GM10248 (cell line): ENCODE measurements at regions not wholly inside any gene's neighbourhood (a gene's known extent, or its start where the extent isn't known, plus 50 kb on each side); places are given as distances from the start of the nearest gene placed in this dataset.

Source experiments
- CTCF ChIA-PET: fragments of 300-600 bp; sonication (Branson Sonifier 250); formaldehyde crosslinking; extraction: SDS; loops from one replicate; lab custom pipeline; 2021; ENCODE audit warnings: antibody characterized with exemption; lab: Yijun Ruan, JAX
- POLR2A ChIA-PET: fragments of 350-650 bp; sonication (Branson Sonifier 250); formaldehyde crosslinking; extraction: SDS; loops from one replicate; lab custom pipeline; 2020; ENCODE audit warnings: antibody characterized with exemption; lab: Yijun Ruan, JAX
- DNase-seq: peaks from one replicate; pipeline ENCODE4 v3.0.0; 2012; ENCODE audit errors: extremely low spot score
- TF ChIP-seq, protein P1 (sequence below): IDR thresholded peaks from 2 replicates; pipeline ENCODE4 v1.5.1; 2012; ENCODE audit warnings: mild to moderate bottlenecking, low read depth; ENCODE audit errors: extremely low read depth, missing control alignments, control extremely low read depth

DNA sequence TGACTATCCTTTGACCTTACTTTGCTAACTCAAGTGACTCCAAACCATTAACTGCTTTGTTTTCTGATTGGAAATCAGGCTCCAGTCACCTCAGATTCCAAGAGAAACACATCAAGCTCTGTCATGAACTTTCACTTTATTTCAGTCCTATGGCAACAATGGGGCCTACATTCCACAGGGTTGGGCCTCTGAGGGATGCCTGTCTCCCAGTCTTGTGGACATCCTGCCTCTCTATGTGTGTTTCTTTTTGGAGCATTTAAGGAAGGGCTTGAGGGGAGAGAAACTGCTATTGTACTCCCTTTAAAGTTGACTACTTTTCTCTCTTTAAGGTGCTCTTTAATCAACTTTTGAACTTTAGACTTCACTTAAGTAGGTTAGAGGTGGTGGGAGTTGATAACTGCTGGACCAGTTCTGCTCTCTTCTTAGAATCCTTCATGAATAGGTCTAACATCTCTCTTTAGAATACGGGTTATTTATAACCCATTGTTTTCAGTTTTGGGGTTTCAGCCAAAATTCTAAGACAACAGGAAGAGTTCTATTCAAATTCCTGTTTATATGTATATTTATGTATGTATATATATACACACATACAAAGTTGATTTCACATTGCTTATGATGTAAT lies 274.3 kb upstream of the NR3C2 start:
- POLR2A ChIA-PET, result no interaction called here
- TF ChIP-seq, protein P1, sequence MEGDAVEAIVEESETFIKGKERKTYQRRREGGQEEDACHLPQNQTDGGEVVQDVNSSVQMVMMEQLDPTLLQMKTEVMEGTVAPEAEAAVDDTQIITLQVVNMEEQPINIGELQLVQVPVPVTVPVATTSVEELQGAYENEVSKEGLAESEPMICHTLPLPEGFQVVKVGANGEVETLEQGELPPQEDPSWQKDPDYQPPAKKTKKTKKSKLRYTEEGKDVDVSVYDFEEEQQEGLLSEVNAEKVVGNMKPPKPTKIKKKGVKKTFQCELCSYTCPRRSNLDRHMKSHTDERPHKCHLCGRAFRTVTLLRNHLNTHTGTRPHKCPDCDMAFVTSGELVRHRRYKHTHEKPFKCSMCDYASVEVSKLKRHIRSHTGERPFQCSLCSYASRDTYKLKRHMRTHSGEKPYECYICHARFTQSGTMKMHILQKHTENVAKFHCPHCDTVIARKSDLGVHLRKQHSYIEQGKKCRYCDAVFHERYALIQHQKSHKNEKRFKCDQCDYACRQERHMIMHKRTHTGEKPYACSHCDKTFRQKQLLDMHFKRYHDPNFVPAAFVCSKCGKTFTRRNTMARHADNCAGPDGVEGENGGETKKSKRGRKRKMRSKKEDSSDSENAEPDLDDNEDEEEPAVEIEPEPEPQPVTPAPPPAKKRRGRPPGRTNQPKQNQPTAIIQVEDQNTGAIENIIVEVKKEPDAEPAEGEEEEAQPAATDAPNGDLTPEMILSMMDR, result no peak

DNA sequence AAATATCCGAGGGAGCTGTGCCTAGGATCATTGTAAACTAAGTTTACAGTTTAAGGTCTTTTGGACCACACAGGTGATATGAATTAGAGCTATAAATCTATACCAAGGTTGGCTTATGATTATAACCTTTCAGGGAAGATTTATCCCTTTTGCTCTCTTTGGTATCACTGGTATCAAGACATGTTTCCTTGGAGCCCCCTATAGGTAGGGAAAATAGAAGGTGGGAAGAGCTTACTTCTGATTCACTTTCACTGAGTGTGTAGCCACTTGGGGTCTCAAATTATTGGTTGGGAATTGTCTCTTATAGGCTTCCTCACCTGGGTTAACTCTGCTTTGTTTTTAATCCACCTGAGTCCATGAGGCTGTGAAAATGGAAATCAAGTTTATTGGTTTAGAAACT lies 262.1 kb upstream of the NR3C2 start:
- TF ChIP-seq, protein P1, result no peak
- no peak for DNase-seq
- CTCF ChIA-PET, result interaction anchor here (0.7 to 0.9 kb wide), 2 partner anchors 17 to 33 kb away, joined by 3 read pairs; no protein-coding TSS in a partner anchor
- POLR2A ChIA-PET, result no interaction called here

More for the DNA sequence above, 274.3 kb upstream of the NR3C2 start:
- DNase-seq, result no peak
- CTCF ChIA-PET, result no interaction called here

DNA sequence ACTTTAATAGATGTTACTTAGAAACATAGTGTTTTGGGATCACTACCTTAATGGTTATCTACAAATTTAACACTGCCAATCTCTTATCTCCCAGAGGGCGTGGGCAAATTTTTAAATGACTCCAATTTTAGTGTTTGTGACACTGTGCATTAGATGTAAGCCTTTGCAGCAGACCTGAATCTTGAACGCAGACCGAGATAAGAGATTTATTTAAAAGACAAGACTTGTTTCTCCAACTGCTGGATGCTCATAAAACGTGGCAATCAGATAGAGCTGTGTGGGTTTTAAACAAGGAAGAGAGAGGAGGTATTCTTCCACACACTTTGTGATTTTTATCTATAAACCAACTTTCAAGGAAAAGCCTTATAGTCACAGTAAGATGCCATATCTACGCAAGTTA lies 252.5 kb upstream of the NR3C2 start:
- ChIA-PET POLR2A (no interaction called here), CTCF (no interaction called here)
- TF ChIP-seq, protein P1, result no peak
- no peak for DNase-seq

DNA sequence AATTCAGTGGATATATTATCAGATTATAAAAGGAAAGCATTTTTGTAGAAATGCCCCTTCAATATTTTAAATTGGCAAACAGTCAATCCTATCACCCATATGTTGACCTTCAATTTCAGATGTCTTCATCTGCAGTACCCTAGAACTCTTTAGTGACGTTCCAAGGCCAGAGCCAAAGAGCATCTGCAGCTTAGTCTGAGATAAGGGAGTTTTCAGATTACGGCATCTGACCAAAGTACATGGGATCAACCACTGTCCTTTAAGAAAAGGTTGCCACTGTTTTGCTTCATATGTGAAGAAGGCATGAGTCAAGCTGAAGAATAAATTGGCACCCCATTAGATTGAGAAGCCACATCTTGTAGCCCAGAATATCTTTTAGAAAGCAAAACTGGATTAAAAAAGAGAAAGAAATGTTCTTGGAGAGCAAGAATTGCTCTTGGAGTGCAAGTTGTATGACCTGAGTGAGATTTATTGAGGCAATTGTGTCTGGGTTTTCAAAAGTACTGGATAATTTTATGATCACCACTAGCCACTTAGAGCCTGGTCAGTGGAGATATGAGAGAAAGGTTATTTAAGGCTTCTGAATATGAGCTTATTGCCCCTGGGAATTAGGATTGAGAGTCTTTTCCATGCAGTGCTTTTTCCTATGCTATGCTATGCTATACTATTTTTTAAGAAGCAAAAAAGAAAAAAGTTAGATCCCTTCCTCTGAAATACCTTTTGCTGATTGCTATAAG lies 251.9 kb upstream of the NR3C2 start:
- no peak for DNase-seq
- ChIA-PET CTCF (no interaction called here), POLR2A (no interaction called here)
- TF ChIP-seq, protein P1, result no peak

DNA sequence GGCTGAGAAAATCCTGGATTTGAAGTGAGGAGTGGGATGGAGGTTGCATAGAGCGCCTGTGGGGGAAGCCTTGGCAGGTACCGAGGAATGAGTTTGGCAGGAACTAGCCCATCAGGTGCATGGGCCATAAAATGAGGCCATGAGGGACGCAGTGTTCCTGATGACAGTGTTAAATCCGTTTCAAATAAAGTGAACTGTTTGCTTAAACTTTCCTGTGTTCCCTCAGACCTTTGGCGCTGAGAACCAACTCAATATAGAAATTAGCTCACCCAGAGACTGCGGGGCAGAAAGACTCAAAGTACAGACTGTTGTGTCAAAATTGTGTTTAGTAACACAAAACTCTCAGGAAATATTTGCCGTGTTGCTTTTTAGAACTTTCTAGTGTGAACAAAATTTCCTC lies 250.0 kb upstream of the NR3C2 start:
- TF ChIP-seq, protein P1, result no peak
- no peak for DNase-seq
- ChIA-PET CTCF (interaction anchor here (1.3 kb wide), 1 partner anchor 20 kb away, joined by 3 read pairs; no protein-coding TSS in a partner anchor), POLR2A (no interaction called here)

DNA sequence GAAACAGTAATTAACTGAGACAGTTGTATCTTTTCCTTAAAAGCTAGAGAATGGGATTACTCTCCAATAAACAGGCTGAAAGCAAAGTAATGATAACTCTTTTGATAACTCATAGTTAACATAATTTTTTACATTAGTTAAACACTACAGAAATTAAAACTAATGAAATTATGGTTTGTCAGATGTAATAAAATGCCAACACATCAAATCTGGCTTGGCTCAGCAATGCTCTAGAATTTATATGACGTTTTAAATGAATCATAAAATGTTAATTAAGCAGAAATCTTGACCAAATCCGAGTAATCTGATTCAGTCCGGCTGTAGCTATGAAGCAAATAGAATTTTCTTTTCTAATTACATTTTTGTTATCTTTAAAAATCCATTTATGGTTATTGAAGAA lies 244.2 kb upstream of the NR3C2 start:
- ChIA-PET CTCF (no interaction called here), POLR2A (no interaction called here)
- TF ChIP-seq, protein P1, result no peak
- DNase-seq, result no peak
